GM18870 (cell line): ENCODE measurements at regions not wholly inside any gene's neighbourhood (a gene's known extent, or its start where the extent isn't known, plus 50 kb on each side); places are given as distances from the start of the nearest gene placed in this dataset.

Experiments
- ATAC-seq: cut with Tn5 transposase; IDR thresholded peaks from one replicate; pipeline ENCODE4 v1.9.1; 2021; ENCODE audit warnings: moderate library complexity; ENCODE audit not compliant: unreplicated experiment

DNA sequence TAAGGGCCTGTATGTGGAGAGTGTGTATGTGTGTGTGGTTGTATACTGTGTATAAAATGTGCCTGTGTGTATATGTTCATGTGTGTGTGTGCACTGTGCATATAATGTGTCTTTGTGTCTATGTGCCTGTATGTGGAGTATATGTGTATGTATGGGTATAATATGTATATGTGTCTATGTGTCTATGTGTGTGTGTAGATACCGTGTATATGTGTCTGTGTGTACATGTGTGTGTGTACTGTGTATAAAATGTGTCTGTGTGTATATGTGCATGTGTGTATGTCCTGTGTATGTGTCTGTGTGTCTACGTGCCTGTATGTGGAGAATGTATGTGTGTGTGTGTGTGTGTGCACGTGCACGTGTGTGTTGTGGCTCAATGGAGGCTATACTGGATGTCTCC lies 200.4 kb upstream of the ZFHX3 start:
- no peak for ATAC-seq

DNA sequence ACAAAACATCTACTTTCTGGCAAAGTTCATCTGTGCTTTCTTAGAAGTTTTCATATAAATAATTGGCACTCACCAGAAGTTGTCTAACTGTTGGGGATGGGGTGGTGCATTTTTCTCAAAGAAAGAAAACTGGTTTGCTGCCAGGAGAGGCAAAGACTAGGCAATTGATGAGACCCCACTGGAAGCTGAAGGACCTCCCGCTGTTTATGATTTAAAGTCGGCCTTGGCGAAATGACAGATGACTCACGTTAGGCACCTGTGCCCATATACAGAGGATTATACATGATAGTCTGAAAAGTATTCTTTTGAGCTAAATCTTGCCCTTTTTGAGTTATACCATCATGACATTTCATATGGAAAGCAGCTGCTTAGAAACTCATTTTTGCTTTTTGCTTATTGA lies 193.0 kb upstream of the ZFHX3 start:
- no peak for ATAC-seq

DNA sequence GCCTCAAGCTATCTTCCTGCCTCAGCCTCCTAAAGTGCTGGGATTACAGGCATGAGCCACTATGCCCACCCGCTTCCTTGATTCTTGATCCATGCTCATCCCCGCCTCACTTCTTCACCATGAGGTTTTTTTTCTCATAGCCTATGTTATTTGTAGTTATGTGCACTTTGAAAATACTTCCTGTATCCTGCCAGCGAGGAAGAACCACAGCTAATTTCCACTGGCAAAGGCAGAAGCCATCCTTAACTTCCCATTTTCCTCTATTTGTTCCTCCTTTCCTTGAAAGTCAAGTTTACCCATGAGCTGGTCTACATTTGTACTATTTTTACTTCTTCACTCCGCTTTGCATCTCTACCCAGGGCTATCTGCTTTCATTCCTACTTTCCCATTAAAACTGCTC lies 189.7 kb upstream of the ZFHX3 start:
- ATAC-seq, result no peak

DNA sequence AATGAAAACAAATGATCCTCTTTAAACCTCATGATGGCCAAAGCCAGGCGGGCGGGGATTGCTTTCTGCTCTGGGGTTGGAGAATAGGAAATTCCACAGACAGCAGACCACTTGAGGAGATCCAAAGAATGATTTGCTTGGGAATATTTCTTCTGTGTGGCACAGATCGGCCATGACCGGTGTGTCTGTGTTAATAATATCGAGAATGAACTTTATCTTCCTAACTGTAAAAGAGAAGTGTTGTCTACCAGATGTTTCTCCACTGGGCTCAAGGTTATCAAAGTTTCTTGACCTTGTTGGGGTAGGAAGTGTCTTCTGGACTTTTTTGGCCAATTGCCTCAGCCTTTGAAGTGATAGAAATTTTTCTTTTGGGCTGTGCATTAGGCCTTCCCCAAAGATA lies 186.6 kb upstream of the ZFHX3 start:
- no peak for ATAC-seq

DNA sequence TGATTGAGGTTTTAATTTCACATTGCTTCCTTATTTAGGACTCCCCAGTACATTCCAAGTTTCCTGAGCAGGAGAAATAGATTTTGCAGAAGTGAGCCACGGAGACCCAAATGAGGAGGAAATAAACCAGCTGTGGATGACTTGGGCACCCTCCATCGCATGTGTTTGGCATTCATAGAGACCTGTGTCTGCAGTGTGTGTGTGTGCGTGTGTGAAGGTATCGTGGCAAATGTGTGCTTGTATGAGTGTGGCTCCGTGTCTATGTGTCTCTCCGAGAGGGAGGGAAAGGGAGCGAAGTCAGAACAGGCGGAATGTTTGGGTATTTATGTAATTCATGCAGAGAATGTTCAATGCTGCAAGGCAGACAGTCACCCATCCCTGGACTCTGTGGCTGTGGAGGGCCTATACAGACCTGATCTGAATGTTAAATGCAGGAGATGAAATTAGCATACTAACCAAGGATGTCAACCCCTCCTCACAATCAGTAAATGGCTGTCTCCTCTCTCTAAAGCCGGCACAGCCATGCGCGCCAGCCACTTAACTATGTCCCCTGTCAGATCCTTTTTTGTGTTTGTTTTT lies 186.0 kb upstream of the ZFHX3 start:
- no peak for ATAC-seq

DNA sequence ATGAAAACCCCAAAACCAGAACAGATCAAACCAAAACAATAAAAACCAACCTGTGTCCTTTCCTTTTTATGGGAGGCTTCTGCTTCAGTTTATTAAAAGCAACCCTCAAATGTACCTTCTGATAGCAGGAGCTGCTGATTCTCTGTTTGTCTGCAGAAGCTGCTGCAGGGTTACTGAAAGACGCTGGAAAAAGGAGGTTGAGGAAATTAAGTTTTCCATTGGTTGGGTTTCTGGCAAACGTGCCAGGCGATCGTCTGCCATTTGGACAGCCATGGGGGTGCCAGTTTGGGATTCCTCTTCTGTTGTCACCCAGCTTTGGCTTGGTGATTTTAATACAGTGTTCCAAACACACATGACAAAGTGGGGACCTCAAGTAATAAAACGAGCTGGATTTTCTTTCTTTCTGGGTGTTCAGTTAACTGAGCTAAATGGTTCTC lies 185.4 kb upstream of the ZFHX3 start:
- no peak for ATAC-seq

DNA sequence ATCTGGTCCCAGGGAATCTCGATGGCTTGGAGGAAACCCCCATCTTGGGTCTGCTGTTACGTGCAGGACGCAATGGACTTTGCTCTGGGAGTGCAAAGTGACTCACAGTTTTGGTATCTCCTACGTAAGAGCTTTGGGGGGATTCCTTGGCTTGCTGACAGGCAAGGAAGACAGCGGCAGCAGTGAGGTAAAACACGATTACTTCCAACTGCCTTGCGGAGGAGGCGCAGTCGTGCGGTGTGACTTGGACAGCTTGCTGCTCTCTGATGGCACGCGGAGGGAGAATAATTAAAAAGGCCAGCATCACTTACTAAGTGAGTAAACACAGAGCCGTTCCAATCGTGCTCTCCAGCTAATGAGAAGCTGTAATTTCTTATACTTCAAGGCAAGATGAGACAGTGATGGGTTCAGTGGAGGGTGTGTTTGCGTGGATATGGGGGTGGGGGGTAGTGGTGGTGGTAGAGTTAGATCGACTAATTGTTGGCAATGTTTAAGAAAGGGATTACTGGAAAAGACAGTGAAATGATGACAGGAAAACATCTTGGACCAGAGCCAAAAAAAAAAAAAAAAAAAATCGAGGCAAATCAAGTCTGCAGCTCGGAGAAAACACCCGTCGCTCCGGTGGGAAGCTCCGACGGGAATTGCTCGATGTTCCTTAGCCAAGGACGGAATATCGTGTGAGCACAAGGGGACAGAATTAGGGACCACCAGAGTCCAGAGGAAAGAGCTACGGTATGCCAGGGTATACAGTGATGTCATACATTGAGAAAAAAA lies 184.8 kb upstream of the ZFHX3 start:
- ATAC-seq, result no peak

DNA sequence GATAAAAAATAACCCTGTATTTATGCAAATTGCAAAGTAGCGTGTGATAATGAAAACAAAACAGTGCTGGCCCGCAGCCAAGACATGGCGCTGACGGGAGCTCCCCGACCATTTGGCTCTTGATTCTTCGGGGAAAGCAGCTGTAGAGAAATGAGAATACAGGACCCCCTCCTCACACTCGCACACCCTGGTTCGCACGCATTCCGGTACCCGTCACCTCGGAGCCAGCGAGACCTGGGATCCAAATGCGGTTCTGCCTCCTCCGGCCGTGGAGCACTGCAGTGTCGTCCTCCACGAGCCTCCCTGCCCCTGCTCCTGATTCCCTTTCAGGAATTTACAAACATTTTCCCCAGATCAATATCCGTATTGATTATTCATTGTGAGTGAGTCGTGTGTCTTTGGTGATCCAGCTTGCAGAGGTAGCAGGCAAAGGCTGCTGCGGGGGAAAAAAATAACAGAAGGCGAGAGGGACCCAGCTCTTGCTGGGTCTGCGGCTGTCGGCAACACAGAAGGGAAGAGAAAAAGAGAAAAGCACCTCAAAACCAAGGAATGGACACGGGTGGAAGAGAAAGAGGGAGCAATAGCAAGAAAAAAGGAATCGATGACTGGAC lies 184.1 kb upstream of the ZFHX3 start:
- no peak for ATAC-seq

DNA sequence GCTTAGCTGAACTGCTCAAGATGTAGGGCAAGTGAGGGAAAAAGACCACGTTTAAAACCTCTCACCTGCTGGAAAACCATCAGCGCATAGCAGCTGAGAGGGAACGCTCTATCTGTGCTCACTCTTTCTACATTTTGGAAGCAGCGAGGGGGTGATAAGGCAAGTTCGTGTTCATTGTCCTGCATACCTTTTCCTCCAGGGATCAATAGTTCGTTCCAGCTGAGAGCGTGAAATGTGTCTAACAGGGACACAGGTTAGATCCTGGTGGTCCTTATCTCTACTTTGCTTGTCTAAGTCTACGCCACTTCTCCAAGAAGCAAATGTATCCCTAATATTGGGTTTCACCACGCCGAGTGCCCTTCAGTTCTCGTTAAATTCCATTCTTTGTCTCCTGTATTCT lies 183.5 kb upstream of the ZFHX3 start:
- ATAC-seq, result no peak

DNA sequence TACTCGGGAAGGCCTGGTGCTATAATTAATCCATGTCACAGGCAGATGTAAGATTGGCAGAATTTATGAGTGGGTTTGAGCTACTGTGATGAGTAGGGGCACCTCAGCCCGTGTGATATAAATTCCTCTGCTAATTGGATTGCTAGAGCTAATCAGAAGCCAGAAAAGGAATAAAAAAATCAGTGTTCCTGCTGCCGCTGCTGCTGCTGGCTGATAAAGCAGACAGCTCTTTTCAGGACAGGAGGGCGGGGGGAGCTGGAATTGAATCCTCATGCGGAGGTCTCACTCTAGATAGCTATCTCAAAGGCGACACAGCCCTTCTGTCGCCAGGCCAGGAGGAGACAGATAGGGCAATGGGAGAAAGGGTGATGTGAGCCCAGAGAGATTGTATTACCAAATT lies 182.7 kb upstream of the ZFHX3 start:
- ATAC-seq, result no peak

DNA sequence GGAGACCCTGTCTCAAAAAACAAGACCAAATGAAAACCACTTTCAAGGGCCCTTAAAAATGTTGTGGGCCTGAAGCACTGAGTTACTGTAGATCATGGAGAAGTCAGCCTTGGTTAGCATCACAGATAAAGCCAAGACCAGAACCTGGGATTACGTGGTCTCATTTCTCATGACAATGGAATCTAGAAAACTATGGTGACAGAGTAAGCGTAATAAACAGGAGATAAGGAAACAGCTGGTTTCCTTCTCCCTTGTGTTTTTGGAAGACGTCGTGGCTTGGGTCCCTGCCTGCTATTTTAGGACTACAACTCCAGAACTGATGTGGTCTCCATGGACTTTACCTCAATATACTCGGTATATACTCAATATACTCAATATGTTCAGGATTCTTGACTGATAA lies 180.7 kb upstream of the ZFHX3 start:
- no peak for ATAC-seq

DNA sequence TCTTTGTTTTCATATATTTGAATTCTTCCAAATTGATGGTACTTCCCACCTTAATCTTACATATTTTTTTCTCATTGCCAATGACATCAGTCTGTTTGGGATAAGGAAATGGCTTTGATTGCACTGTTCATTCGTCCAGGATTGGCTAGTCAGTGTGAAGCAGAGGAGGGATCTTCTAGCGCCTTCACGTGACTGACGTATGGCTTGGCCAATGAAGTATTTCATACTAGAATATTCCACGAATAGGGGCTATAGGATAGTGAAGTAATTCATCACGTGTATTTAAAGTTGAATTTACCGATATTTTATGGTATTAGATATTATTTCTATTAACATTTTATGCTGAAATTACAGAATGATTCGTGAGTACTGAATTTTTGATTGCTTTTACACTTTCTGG lies 178.7 kb upstream of the ZFHX3 start:
- no peak for ATAC-seq

DNA sequence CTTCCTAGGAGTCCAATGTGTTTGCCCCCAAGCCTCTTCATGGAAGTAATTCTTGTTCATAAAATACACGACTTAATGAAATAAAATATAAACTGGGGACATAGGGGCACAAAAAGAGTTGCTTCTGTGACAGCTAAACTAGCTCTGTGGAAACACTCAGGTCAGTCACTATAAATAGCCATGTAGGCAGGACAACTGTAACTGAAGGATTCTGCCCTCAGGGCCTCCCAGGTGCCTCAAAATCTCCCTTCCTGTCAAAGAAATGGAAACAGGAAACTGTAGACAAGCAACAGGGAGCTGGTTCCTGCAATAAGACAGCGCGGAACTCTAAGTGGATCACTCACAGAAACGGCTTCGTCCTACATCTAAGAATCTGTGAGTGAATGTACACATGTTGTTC lies 178.1 kb upstream of the ZFHX3 start:
- no peak for ATAC-seq

DNA sequence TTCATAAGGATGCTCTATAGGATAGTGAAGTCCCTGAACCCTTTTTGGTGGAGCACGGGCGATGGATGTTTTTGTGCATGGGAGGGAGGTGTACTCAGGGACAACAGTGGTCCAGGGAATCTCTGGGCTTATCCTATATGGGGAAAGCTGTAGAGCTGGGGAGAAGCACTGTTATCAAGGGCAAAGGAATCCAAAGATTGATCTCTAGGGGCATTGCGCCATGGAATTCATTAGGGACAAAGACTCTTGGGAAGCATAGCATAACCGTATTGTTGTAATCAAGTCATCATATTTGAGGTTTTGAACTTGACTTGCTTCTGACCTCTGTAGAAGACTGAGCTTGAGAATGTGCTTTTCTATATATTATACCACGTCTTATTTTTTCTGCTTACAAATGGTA lies 172.9 kb upstream of the ZFHX3 start:
- no peak for ATAC-seq

DNA sequence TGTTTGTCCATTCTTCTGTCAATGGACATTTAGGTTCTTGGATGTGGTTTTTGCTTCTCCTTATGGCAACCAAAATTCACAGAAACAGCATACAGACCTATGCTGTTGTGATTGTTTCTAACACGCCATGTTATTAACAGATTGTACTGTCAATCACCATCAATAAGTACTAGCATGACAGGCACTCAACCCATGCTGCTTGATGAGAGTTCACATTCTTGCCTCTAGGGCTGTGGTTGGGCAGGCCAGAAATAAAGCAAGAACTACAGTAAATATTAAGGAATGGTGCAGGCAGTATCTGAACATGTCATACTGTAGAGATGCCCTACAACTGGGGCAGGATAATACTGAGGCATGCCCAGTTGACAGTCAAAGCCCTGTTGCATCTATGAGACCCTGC lies 171.2 kb upstream of the ZFHX3 start:
- no peak for ATAC-seq

DNA sequence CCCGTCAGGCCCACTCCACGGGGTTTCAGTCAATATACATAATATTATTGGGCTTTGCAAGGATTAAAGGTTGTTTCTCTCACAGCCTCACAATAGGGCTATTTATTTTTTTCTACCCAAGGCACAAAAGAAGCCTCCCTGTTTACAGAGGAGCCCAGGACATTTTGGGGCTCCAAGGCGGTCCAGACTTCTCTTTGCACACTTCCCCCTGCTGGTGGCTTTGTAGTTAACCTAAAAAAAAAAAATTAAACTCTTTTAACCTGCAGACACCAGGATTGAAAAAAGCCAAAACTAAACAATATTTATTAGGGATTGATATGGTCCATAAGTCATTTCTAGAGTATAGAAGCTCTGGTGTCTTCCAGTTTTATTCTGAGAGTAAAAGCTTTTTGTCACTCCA lies 169.7 kb upstream of the ZFHX3 start:
- ATAC-seq, result no peak

DNA sequence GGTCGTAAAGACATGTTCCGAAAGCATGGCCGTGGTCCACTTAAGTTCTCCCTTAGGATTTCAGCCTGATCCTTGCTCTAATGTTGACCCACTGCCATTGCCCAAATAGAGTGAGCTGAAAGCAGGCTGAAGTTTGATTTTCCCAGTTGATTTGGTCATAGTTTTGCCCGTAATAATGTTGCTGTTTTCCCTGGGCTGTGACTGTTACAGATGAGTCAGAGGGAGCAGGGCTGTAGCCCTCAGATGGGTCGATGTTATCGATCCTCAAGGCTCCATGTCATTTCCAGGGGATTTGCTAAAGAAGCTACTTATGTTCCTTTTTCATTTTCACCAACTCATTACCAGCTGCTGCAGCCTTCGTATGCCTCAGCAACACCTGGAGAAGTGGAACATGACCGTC lies 169.0 kb upstream of the ZFHX3 start:
- ATAC-seq, result no peak

DNA sequence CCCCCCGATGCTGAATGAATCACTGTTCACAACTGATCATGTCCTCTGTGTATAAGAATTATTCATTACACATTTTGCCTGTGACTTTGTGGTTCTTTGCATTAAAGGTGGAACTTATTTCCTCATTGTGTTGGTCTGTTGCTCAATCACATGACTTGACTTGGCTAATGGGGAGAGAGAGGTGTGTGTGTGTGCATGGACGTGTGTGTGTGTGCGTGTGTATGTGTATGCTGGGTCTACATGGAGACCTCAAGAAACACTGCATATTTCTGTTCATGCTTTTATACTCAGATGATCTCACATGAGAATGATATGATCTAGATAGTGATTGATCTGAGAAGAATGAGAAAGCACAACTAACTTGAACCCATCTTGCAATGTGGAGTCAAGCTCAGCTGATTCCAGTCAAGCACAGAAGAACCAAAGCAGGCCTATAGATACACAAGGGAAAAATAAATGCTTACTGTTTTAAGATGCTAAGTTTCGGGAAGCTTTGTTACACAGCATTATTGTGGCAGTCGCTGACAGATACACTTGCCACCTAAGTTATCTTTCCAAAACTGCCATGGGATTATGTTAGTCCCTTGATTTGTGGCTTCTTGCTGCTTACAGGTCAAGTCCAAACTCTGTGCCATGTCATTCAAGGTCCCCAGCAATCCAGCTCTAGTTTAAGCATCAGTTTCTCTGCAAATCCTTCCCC lies 167.9 kb upstream of the ZFHX3 start:
- ATAC-seq, result no peak

DNA sequence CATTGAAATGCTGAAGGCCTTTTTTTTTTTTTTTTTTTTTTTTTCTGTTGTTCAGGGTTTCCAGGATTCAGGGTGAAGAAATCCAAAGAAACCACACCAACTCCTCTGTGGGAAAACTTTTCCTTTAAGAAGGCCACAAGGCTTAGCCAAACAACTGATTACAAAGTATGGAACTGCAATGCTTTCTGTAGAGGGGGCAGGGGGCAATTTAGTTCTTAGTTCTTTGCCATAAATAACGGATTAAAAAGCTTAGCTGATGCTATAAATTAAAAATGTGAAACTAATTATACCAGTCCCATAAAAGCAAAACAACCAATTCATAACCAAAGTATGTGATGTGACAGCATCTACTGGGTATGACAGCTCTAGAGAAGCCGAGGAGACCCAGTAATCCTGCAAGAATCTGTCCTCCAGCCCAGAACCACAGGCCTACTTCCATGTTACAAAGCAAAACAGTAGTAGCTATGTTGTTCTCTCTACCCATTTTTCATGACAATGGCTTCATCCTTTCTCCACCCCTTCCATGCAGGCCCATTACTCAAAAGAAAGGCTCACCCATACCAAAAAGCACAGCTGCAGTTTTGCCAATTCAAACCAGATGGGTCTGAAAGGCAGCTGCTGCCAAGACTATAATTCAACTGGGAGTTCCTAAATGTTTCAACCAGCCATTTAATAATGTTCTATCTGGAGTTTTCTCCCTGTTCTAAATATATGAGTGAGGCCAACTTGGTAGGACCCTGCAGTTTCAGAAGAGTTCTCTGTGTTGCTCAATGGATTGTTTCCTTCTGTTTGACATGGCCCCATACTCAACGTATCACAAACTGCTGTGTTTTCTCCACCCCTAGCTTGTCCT lies 167.1 kb upstream of the ZFHX3 start:
- ATAC-seq, result no peak

DNA sequence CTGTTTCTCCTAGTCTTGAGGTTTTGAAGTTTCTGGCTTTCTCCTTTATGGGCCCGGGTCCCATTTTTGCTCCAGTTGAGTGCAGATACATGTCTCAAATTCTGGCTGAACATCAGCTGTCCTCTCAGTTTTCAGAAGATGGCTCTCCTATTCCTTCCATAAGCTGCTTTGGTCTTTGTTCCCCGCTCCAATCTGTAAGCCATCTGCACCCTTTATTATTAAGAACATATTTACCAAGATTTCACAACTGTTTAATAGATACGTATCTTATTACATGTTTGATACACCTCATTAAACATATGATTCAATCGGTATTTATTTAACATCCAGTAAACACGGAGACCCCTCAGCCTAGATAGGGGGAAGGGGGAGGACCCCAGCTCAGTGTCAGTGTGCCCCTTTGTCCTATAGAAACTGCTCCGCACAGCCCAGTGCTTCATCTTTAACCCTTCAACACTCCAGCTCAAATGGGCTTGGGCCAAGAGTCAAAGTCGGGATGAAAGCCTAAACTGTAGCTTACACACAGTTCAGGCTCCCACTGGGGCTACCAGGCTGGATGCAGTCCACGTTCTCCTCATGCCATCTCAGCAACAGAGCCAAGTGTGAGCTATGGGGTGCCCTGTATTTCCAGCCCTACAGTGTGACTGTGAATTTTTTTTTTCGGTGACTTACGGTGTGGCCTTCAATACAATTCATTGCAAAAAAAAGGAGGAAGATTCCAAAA lies 166.0 kb upstream of the ZFHX3 start:
- no peak for ATAC-seq
